T-helper 2 cell (primary cell): ENCODE measurements at regions not wholly inside any gene's neighbourhood (a gene's known extent, or its start where the extent isn't known, plus 50 kb on each side); places are given as distances from the start of the nearest gene placed in this dataset.
"Not testable (repeated sequence)": the region's sequence is repeated elsewhere in the genome, so short reads cannot be mapped to it uniquely, and the experiment has no call there.

Experiments used
- DNase-seq, 5 experiments: peaks; one replicate each; pipeline versions ENCODE4 v3.0.0 to v3.0.0-alpha.2; 2012 to 2022

DNA sequence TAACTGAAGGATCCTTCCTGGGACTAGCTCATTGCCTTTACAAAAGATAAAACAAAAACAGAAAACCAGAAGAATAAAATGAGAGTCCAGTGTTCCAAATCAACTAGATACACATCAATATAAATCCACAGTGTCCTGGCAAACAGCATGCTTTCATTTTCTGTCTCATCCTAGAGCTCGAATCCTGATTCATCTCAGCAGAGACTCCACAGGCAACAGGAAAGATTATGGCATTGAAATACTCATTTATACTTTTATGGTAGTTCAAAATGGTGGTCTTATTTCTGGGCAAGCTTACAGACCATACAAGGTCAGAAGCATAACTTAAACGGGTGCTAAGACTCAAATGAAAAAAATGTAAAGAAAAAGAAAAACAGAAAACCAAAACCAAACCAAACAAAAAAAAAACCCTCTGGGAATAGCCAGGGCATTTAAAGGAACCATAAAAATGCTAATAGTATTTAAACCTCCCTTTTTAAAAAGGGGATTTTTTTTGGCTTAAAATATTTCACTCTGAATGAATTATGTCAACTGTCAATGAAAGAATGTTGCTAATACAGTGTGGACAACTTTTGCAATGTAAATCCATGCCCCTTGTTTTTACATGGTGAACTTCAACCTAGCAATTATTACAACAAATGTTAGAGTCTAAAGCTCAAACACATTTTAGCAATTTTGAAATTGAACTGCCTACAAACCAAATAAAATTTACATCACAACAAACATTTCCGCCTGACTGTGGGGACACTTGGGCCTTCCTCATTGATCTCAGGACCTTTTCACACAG, 57.9 kb downstream of the GPR101 start:
- DNase-seq, result no peak

DNA sequence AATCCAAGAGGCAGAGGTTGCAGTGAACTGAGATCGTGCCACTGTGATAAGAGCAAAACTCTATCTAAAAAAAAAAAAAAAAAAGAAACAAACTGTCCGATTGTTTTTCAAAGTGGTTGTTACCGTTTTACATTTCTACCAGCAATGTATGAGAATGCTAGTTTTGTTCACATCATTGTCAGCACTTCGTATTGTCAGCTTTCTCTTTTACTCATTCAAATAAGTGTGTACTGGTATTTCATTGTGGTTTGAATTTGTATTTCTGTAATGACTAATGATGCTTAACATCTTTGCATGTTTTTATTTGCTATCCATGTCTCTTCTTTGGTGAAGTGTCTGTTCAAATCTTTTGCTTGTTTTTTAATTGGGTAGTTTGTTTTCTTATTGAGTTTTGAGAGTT, 65.8 kb downstream of the GPR101 start:
- peak in 1 of 5 experiments; percentile 80 for DNase-seq

DNA sequence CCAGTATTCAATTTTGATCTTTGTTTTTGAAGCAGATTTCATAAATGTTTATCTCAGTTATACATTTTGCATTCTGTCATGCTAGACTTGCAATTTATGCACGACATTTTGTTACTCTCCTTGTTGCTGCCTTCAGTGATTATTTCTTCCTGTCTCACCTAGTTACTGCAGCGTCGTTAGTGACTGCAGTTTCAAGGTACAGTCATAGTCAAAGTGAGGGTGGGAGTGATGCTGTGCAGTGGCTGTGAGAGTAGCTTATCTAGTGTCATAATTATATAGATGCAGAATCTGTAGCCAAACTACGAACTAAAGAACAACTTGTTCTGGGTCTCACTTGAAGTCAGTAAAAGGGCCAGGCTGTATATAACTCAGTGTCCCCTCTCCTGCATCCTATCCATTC, 69.8 kb downstream of the GPR101 start:
- peak in 1 of 5 experiments; percentile 87 for DNase-seq

GRCh38 chrX:136961594-136962135, 72.1 kb downstream of the GPR101 start:
- no peak for DNase-seq

- DNase-seq, result peak in 1 of 5 experiments; percentile 52
Observed at GRCh38 chrX:136954930-136955329, 74.4 kb upstream of the RBMX start.

DNA sequence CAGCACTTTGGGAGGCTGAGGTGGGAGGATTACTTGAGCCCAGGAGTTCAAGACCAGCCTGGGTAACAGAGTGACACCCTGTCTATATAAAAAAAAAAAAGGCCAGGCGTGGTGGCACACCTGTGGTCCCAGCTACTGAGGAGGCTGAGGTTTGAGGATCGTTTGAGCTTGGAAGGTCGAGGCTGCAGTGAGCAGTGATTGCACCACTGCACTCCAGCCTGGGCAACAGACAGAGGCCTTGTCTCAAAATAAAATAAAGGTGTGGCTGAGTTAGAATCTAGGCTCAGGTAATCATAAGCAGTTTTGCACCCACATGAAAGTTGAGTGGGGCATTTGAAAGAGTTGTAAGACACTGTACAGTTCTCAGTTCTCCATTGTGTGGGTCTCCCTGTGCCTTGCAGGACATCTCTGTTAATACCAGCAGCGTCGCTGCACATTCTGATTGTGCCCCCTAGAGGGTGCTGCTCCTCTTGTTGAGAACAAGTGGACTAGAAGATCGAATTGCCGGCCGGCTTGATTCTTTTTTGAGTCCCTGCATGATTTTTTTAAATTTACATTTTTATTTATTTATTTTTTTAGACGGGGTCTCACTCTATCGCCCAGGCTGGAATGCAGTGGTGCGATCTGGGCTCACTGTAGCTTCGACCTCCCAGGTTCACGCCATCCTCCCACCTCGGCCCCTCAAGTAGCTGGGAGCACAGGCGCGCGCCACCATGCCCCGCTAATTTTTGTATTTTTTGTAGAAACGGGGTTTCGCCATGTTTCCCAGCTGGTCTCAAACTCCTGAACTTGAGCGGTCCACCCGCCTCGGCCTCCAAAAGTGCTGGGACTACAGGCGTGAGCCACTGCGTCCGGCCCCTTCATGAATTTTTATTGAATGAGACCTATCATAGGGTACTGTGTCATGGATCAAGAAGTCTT, 73.6 kb upstream of the RBMX start:
- DNase-seq, result peak in 4 of 5 experiments; percentile 16 to 77 (median 28)

DNA sequence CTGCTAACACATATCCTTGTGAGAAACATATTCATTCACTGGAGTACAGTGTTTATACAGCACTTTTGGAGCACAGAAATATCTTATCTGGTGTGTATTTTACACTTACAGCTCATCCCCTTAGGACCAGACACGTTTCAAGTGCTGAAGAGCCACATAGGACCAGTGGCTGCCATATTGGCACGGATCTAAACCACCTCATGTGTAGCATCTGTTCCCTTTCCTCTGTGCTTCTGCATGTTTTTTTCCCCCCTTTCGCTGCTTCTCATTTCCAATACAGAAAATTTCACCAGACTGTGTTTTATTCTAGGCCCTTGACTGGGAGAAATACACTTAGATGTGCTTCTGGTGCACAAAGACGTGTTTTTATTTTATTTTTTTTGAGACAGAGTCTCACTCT, 69.7 kb upstream of the RBMX start:
- no peak for DNase-seq

DNA sequence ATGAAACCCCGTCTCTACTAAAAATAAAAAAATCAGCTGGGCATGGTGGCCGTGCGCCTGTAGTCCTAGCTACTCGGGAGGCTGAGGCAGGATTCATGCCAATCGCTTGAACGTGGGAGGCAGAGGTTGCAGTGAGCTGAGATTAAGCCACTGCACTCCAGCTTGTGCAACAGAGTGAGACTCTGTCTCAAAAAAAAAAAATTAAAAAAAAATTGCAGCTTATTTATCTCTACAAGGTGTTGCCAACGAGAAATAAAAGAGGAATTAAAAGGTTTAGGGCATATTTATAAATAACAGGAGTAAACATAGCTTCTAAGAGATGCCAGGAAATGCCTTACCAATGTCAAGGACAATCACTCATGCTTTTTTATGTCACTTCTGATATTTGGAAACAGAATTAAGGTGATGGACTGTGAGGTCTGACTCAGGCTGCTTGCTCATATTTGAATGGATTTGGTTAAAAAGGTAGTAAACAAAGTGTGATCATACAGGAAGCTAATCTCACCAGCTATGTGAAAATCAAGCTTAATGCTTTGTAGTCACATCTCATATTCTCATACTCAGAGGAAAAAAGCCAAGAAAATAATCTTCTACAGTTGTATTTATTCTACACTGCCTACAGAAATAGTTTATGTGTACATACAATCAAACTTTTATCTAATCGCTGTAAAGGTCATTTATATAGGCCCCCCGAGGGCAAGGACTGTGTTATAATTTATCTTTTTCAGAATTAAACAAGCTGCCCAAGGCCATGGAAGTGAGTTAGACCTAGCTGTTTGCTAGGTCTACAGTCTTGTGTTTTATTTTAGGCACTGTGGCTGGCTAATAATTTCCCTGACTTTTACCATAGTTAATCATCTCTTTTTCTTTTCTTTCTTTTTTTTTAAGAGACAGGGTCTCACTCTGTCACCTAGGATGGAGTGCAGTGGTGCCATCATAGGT, 61.1 kb upstream of the RBMX start:
- DNase-seq, result peak in 1 of 5 experiments; percentile 35

GRCh38 chrX:136936183-136936549, 55.6 kb upstream of the RBMX start:
- no peak for DNase-seq

DNA sequence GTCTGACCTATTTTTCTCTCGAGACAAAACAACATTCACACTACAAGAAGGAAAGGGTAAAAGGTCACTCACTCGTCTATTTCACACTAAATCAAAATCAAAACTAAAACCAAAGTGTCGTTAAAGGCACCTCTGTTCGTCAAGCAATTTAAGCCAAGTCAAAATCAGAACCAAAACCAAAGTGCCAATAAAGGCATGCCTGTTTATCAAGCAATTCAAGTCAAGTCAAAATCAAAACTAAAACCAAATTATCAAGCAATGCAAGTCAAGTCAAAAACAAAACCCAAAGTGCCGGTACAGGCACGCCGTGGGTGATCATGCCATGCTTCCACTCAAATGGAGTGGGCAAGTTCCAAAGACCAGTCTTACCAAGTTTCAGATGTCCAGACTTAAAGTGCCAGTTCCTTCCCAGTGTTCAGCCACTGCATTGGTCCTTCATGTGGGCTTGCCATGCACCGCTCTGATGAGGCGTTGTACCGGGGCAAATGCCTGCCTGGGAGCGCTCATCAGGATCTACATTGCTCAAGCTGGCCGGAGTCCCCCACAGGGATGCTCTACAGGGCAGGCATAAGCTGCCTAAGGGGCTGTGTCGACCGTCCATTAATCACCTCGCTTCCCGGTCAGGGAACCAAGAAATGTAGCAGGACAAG, 55.1 kb upstream of the RBMX start:
- peak in 2 of 5 experiments; percentile 12 to 76 for DNase-seq

DNA sequence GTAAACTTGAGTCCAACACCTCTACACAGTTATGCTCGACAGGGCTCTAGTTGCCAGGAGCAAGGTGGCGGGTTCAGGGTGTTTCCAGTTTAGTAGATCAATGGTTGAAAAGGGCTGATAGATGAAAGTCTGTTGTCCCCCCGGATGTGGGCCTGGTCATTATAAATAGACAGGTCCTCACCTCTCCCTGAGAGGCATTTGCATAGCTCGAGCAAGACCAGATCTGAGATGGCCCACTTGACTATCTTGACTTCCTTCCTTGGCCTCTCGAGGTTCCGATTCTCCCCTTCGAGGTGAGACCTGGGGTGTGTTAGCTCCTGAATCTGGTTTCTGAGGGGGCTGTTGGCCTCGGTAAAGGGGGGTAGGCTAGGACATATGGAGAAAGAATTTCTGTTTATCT, 54.1 kb upstream of the RBMX start:
- not testable (repeated sequence) for DNase-seq

DNA sequence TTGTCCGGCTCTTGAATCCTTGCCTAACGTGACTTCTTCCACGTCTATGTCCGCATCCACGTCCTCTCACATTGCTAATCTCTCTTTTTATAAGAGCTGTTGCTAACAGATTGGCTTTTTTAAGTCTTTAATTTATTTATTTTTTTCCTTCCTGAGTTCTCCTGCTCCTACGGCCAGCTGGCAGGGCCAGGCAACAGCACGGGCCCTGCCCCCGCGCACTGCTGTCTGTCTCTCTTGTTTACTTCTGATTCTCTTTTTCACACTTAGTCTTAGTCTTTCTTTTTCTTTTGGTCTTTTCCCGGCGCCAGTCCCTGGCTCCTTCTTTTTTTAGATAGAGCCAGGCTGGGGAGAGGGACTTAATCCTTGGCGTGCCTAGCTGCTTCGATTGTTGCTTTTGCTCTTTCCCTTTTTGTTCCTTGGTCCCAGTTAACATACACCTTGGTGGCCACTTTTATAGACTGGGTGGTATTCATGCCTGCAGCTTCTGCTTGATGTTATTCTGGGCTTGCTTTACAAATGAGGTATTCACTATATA, 53.2 kb upstream of the RBMX start:
- DNase-seq, result no peak

- no peak for DNase-seq
Observed at GRCh38 chrX:136931661-136932060, 51.1 kb upstream of the RBMX start.
